PC-3 (cell line): ENCODE measurements at regions not wholly inside any gene's neighbourhood (a gene's known extent, or its start where the extent isn't known, plus 50 kb on each side); places are given as distances from the start of the nearest gene placed in this dataset.

Experiments
- EZH2 ChIP-seq: fragments of 300-600 bp; sonication (generic); IDR thresholded peaks from one replicate; pipeline ENCODE4 v1.6.1; 2017; ENCODE audit warnings: antibody characterized with exemption, mild to moderate bottlenecking, low read length; ENCODE audit not compliant: unreplicated experiment
- EZH2phosphoT487 ChIP-seq: fragments of 300-600 bp; sonication (generic); IDR thresholded peaks from 2 replicates; pipeline ENCODE4 v1.6.1; 2018; ENCODE audit warnings: mild to moderate bottlenecking, antibody characterized with exemption, low read length, borderline replicate concordance
- TF ChIP-seq, protein P1 (sequence below): fragments of 300-600 bp; sonication (generic); conservative IDR thresholded peaks from 2 replicates; pipeline ENCODE4 v1.5.1; 2017; ENCODE audit warnings: antibody characterized with exemption, low read depth, mild to moderate bottlenecking, low read length

- TF ChIP-seq, protein P1, sequence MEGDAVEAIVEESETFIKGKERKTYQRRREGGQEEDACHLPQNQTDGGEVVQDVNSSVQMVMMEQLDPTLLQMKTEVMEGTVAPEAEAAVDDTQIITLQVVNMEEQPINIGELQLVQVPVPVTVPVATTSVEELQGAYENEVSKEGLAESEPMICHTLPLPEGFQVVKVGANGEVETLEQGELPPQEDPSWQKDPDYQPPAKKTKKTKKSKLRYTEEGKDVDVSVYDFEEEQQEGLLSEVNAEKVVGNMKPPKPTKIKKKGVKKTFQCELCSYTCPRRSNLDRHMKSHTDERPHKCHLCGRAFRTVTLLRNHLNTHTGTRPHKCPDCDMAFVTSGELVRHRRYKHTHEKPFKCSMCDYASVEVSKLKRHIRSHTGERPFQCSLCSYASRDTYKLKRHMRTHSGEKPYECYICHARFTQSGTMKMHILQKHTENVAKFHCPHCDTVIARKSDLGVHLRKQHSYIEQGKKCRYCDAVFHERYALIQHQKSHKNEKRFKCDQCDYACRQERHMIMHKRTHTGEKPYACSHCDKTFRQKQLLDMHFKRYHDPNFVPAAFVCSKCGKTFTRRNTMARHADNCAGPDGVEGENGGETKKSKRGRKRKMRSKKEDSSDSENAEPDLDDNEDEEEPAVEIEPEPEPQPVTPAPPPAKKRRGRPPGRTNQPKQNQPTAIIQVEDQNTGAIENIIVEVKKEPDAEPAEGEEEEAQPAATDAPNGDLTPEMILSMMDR: no peak
- TF ChIP-seq EZH2: no peak
- no peak for TF ChIP-seq EZH2phosphoT487
These were observed 239.0 kb upstream of the FANCL start for GRCh38 chr2:58480141-58480540.
